ENCODE measurements at regions not wholly inside any gene's neighbourhood (a gene's known extent, or its start where the extent isn't known, plus 50 kb on each side); places are given as distances from the start of the nearest gene placed in this dataset.

- H4K5ac ChIP-seq (ENCODE audit: low read depth, low read length): no peak overlapping the region
- ATAC-seq (ENCODE audit: low read depth) (no peak), DNase-seq (no peak)
- no peak overlapping the region for H2BK15ac ChIP-seq (ENCODE audit: low read depth, low read length)
- no peak overlapping the region for H2BK20ac ChIP-seq (ENCODE audit: low read depth, low read length)
- no peak overlapping the region for H3K4ac ChIP-seq (ENCODE audit: low read depth, low read length)
- POLR2A ChIA-PET (ENCODE audit: unreplicated experiment): no interaction called here
- H3K9me1 ChIP-seq (ENCODE audit: insufficient read depth, low read length): no peaks in the 10 kb centered on the region
- no peak overlapping the region for H3K14ac ChIP-seq (replicated peaks; ENCODE audit: low read depth, low read length)
- in situ Hi-C loops (cut with MboI; ENCODE audit: low sequenced_read_pairs): no loop called here
- no TSS peak for BruUV-seq (replicated peaks)
- 0 out of 2 replicates have a peak overlapping the region, but pooled peaks have one; percentile 10 for H3K4me2 ChIP-seq (ENCODE audit: low read depth, low read length)
- H3K9me3 ChIP-seq (ENCODE audit: control insufficient read depth, insufficient read depth, low read length): no peaks in the 10 kb centered on the region
- H3K18ac ChIP-seq (ENCODE audit: low read depth, low read length): no peak overlapping the region
- H3K27ac ChIP-seq (ENCODE audit: insufficient read depth, low read length): no peak overlapping the region
- H4K20me1 ChIP-seq (ENCODE audit: insufficient read depth, low read length): no peaks in the 10 kb centered on the region
- no peak overlapping the region for H4K8ac ChIP-seq (ENCODE audit: low read depth in 2 of 2, low read length in 2 of 2)
- dilution Hi-C loops (cut with HindIII; ENCODE audit: low sequenced_read_pairs, unreplicated experiment): no loop called here
- H2AFZ ChIP-seq (replicated peaks; ENCODE audit: low read length, poor library complexity): peak overlapping the region; percentile 17
- WGBS, 2 experiments (ENCODE audit: extremely low coverage in 2 of 2, insufficient read length in 1 of 2): 61% methylated on average over 5 of the region's 17 CpGs; no CpG with 5 or more reads in 1 of the 2 experiments
- H3K36me3 ChIP-seq (ENCODE audit: control insufficient read depth, insufficient read depth, low read length): no peaks in the 10 kb centered on the region
- H3K9ac ChIP-seq (ENCODE audit: low read depth, low read length): no peak overlapping the region
- no peak overlapping the region for H2BK120ac ChIP-seq (ENCODE audit: low read depth, low read length)
- H3K79me1 ChIP-seq (ENCODE audit: low read depth in 1 of 2, low read length in 2 of 2): no peaks in the 10 kb centered on the region
- no peak overlapping the region for H2BK5ac ChIP-seq (ENCODE audit: low read depth, low read length, poor library complexity, severe bottlenecking)
- CTCF ChIA-PET: no interaction called here
- no peaks in the 10 kb centered on the region; the same call in 1 of the 2 replicates for H3K27me3 ChIP-seq (ENCODE audit: control insufficient read depth, insufficient read depth, low read length)
- no peak overlapping the region for H2AK5ac ChIP-seq (ENCODE audit: low read depth, low read length)
- H4K91ac ChIP-seq (ENCODE audit: insufficient read depth, low read depth, low read length): no peak overlapping the region
- H2AK9ac ChIP-seq (replicated peaks; ENCODE audit: low read depth, low read length, poor library complexity): no peak overlapping the region
- intact Hi-C loops (cut with micrococcal nuclease): no loop called here
- H3K23ac ChIP-seq (ENCODE audit: low read depth, low read length): no peak overlapping the region
- no peak overlapping the region for H3K4me3 ChIP-seq (ENCODE audit: insufficient read depth, low read depth, low read length)
- TF ChIP-seq RAD21 (IDR thresholded peaks at IDR 0.05; ENCODE audit: low read length): no peak
- no peak for TF ChIP-seq RFX5 (IDR thresholded peaks at IDR 0.05; ENCODE audit: low read depth, low read length)
- TF ChIP-seq CEBPB (IDR thresholded peaks at IDR 0.05; ENCODE audit: low read depth, low read length): no peak
- no peak for TF ChIP-seq SMC3 (IDR thresholded peaks at IDR 0.05; ENCODE audit: low read depth, low read length)
- no peak for TF ChIP-seq MAFK (IDR thresholded peaks at IDR 0.05; ENCODE audit: low read depth, low read length)
- no peak for TF ChIP-seq NFE2L2 (IDR thresholded peaks at IDR 0.05; ENCODE audit: low read depth, low read length)
- no peak for TF ChIP-seq FOS (IDR thresholded peaks at IDR 0.05; ENCODE audit: low read depth, low read length)
- TF ChIP-seq CHD1 (IDR thresholded peaks at IDR 0.05; ENCODE audit: low read depth, low read length): no peak
- TF ChIP-seq RCOR1 (IDR thresholded peaks at IDR 0.05; ENCODE audit: insufficient replicate concordance, low read length): no peak
- no peak for TF ChIP-seq MXI1 (IDR thresholded peaks at IDR 0.05; ENCODE audit: borderline replicate concordance, low read depth, low read length)
- no peak for TF ChIP-seq USF2 (IDR thresholded peaks at IDR 0.05; ENCODE audit: low read depth, low read length)
- TF ChIP-seq MAZ (IDR thresholded peaks at IDR 0.05; ENCODE audit: borderline replicate concordance, low read depth, low read length): no peak
- TF ChIP-seq CTCF (conservative IDR thresholded peaks at IDR 0.05; ENCODE audit: low read depth, low read length): no peak
- no peak for TF ChIP-seq ELK1 (IDR thresholded peaks at IDR 0.05; ENCODE audit: borderline replicate concordance, low read depth, low read length)
- TF ChIP-seq POLR2A (IDR thresholded peaks at IDR 0.05; ENCODE audit: low read depth, low read length): no peak
- no peak for TF ChIP-seq BHLHE40 (IDR thresholded peaks at IDR 0.05; ENCODE audit: low read depth, low read length)
- H3K4me1 ChIP-seq (ENCODE audit: control insufficient read depth, insufficient read depth, low read length): peaks cover 3% of the 10 kb centered on the region
- no peak overlapping the region for H3K56ac ChIP-seq (ENCODE audit: extremely low read depth, insufficient read depth, low read length)
These were observed 113.7 kb downstream of the B3GNT2 start for GRCh38 chr2:62309465-62310091.

All from IMR-90 (cell line).